ENCODE measurements at regions not wholly inside any gene's neighbourhood (a gene's known extent, or its start where the extent isn't known, plus 50 kb on each side); places are given as distances from the start of the nearest gene placed in this dataset.

- no peak for TF ChIP-seq CTCF (IDR thresholded peaks at IDR 0.05)
- no peak for TF ChIP-seq POLR2A (IDR thresholded peaks at IDR 0.05)
- no peak for TF ChIP-seq EP300 (IDR thresholded peaks at IDR 0.05)
These were observed 1046.5 kb upstream of the ARRDC3 start for GRCh38 chr5:92429646-92430045.
